ENCODE measurements at regions not wholly inside any gene's neighbourhood (a gene's known extent, or its start where the extent isn't known, plus 50 kb on each side); places are given as distances from the start of the nearest gene placed in this dataset.

GRCh38 chr16:66127459-66128370, 238.8 kb upstream of the CDH5 start:
- Mint-ChIP-seq H3K4me3 (peak overlapping the region; percentile 49), H3K9me3 (no peaks in the 10 kb centered on the region), H3K4me1 (peaks cover 31% of the 10 kb centered on the region), H3K36me3 (no peaks in the 10 kb centered on the region), H3K27me3 (ENCODE audit: low read depth) (peaks cover 14% of the 10 kb centered on the region), H3K27ac (no peak overlapping the region)
- TF ChIP-seq GRHL2 (CRISPR knock-in tag; IDR thresholded peaks at IDR 0.05; ENCODE audit: insufficient replicate concordance, severe bottlenecking) (no peak), ZNF121 (CRISPR knock-in tag; IDR thresholded peaks at IDR 0.05) (peak; percentile 80), ZNF138 (CRISPR knock-in tag; conservative IDR thresholded peaks at IDR 0.05) (no peak)
- TF ChIP-seq, protein P1, sequence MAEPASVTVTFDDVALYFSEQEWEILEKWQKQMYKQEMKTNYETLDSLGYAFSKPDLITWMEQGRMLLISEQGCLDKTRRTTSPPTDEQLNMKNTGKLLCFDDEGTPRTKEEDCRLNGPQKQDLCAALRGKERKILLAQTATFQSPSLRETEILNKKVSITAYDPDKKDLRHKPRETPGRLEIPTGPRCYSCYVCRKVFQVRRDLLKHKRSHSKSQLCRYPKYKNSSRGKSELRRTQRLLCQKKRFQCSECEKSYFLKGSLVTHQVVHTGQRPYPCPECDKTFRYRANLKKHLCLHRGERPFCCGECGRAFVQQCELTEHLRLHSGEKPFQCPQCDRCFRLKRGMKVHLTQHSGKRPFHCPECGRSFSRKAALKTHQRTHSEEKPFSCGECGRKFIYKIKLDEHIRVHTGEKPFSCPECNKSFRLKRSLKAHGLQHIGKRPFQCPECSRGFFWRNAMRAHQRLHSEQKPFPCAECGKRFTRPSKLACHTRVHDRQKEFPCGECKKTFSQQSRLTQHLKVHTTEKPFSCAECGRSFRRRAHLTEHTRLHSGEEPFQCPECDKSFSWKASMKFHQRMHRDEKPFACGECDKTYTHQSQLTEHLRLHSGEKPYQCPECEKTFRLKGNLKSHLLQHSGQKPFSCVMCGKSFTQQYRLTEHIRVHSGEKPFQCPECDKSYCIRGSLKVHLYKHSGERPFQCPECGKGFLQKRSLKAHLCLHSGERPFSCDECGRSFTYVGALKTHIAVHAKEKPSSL (CRISPR knock-in tag; conservative IDR thresholded peaks at IDR 0.05), result no peak
- POLR2A ChIA-PET, result no interaction called here
- ATAC-seq (peak; percentile 79), DNase-seq (ENCODE audit: low spot score) (peak; percentile 33)
- CTCF ChIA-PET, result interaction anchor here (1.0 to 1.5 kb wide), 2 partner anchors 40 to 230 kb away, joined by 3 to 5 read pairs; no protein-coding TSS in a partner anchor

- Mint-ChIP-seq H3K4me1 (no peaks in the 10 kb centered on the region), H3K9me3 (no peaks in the 10 kb centered on the region), H3K27me3 (ENCODE audit: low read depth) (no peaks in the 10 kb centered on the region; the same call in 1 of the 2 replicates), H3K27ac (no peak overlapping the region), H3K36me3 (no peaks in the 10 kb centered on the region), H3K4me3 (no peak overlapping the region)
- DNase-seq (ENCODE audit: low spot score), result no peak
- TF ChIP-seq ZNF532 (CRISPR knock-in tag; IDR thresholded peaks at IDR 0.05; ENCODE audit: borderline replicate concordance) (no peak), EMX1 (CRISPR knock-in tag; IDR thresholded peaks at IDR 0.05) (no peak), E2F4 (CRISPR knock-in tag; IDR thresholded peaks at IDR 0.05; ENCODE audit: borderline replicate concordance, low read depth) (no peak), KAT7 (CRISPR knock-in tag; IDR thresholded peaks at IDR 0.05; ENCODE audit: borderline replicate concordance) (no peak), NFE2L1 (CRISPR knock-in tag; IDR thresholded peaks at IDR 0.05) (no peak), ZNF121 (CRISPR knock-in tag; IDR thresholded peaks at IDR 0.05) (no peak), SMAD3 (CRISPR knock-in tag; IDR thresholded peaks at IDR 0.05; ENCODE audit: borderline replicate concordance) (no peak), JAZF1 (CRISPR knock-in tag; IDR thresholded peaks at IDR 0.05) (no peak)
- POLR2A ChIA-PET, result no interaction called here
- no peak for ATAC-seq
- CTCF ChIA-PET, result no interaction called here
Observed at GRCh38 chr16:66121466-66121865, 245.0 kb upstream of the CDH5 start.

DNA sequence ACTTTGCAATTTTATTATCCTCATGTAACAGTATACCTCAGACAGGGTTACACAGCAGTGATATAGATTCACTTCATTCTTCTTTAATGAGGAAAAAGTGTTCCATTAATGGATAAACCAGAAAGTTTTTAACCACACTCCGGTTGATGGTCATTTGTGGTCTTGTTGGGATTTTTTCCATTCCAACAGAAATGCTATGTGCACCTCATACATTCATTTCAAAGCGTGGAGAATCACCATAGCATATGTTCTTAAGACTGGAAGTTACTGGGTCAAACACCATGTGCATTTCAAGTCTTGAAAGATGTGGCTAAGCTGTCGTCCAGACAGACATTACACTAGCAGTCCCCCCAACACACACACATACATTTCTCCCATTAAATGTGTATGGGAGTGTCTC, 245.8 kb upstream of the CDH5 start:
- TF ChIP-seq, protein P2, sequence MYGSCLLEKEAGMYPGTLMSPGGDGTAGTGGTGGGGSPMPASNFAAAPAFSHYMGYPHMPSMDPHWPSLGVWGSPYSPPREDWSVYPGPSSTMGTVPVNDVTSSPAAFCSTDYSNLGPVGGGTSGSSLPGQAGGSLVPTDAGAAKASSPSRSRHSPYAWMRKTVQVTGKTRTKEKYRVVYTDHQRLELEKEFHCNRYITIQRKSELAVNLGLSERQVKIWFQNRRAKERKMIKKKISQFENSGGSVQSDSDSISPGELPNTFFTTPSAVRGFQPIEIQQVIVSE (CRISPR knock-in tag; IDR thresholded peaks at IDR 0.05; ENCODE audit: borderline replicate concordance), result no peak
- TF ChIP-seq GTF2I (CRISPR knock-in tag; conservative IDR thresholded peaks at IDR 0.05), result no peak
- no peak for TF ChIP-seq TP53 (CRISPR knock-in tag; IDR thresholded peaks at IDR 0.05)
- no peak for TF ChIP-seq FOXK1 (CRISPR knock-in tag; IDR thresholded peaks at IDR 0.05)
- TF ChIP-seq, protein P3, sequence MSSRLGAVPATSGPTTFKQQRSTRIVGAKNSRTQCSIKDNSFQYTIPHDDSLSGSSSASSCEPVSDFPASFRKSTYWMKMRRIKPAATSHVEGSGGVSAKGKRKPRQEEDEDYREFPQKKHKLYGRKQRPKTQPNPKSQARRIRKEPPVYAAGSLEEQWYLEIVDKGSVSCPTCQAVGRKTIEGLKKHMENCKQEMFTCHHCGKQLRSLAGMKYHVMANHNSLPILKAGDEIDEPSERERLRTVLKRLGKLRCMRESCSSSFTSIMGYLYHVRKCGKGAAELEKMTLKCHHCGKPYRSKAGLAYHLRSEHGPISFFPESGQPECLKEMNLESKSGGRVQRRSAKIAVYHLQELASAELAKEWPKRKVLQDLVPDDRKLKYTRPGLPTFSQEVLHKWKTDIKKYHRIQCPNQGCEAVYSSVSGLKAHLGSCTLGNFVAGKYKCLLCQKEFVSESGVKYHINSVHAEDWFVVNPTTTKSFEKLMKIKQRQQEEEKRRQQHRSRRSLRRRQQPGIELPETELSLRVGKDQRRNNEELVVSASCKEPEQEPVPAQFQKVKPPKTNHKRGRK (CRISPR knock-in tag; IDR thresholded peaks at IDR 0.05; ENCODE audit: borderline replicate concordance), result no peak
- no peak for TF ChIP-seq TEAD4 (CRISPR knock-in tag; IDR thresholded peaks at IDR 0.05)
- no peak for TF ChIP-seq KAT7 (CRISPR knock-in tag; IDR thresholded peaks at IDR 0.05; ENCODE audit: borderline replicate concordance)
- H3K4me1 Mint-ChIP-seq, result no peaks in the 10 kb centered on the region
- no peak overlapping the region for H3K27ac Mint-ChIP-seq
- ChIA-PET CTCF (no interaction called here), POLR2A (no interaction called here)
- no peak for DNase-seq (ENCODE audit: low spot score)
- no peaks in the 10 kb centered on the region for H3K36me3 Mint-ChIP-seq
- no peak overlapping the region for H3K4me3 Mint-ChIP-seq
- no peak for ATAC-seq
- no peaks in the 10 kb centered on the region; the same call in 1 of the 2 replicates for H3K27me3 Mint-ChIP-seq (ENCODE audit: low read depth)
- H3K9me3 Mint-ChIP-seq, result no peaks in the 10 kb centered on the region

Measured in WTC11 (cell line).